NAMALWA (cell line): ENCODE measurements at regions not wholly inside any gene's neighbourhood (a gene's known extent, or its start where the extent isn't known, plus 50 kb on each side); places are given as distances from the start of the nearest gene placed in this dataset.
A peak's percentile ranks its signal among the peaks of the same experiment; 100 is the strongest.

Experiments used
- DNase-seq: peaks from one replicate; pipeline ENCODE4 v3.0.0-alpha.2; 2015; ENCODE audit warnings: low spot score

- no peak for DNase-seq
Observed at GRCh38 chr13:26155568-26155967, 66.5 kb downstream of the RNF6 start.

- DNase-seq, result peak; percentile 17
Observed at GRCh38 chr13:26133851-26134250, 82.0 kb upstream of the SHISA2 start.

GRCh38 chr13:26133286-26133685 is 81.5 kb upstream of the SHISA2 start:
- no peak for DNase-seq

- peak; percentile 29 for DNase-seq
Observed at GRCh38 chr13:26132756-26133155, 80.9 kb upstream of the SHISA2 start.

- DNase-seq, result no peak
Observed at GRCh38 chr13:26128676-26129075, 76.9 kb upstream of the SHISA2 start.

GRCh38 chr13:26117620-26118019 is 65.8 kb upstream of the SHISA2 start:
- no peak for DNase-seq

GRCh38 chr13:26112843-26113242 is 61.0 kb upstream of the SHISA2 start:
- peak; percentile 20 for DNase-seq

- no peak for DNase-seq
Observed at GRCh38 chr13:26111797-26112196, 60.0 kb upstream of the SHISA2 start.
